HG03196 (cell line): ENCODE measurements at regions not wholly inside any gene's neighbourhood (a gene's known extent, or its start where the extent isn't known, plus 50 kb on each side); places are given as distances from the start of the nearest gene placed in this dataset.
"Not testable (repeated sequence)": the region's sequence is repeated elsewhere in the genome, so short reads cannot be mapped to it uniquely, and the experiment has no call there.

Source experiments
- ATAC-seq: cut with Tn5 transposase; IDR thresholded peaks from one replicate; pipeline ENCODE4 v1.9.1; 2021; ENCODE audit not compliant: unreplicated experiment

GRCh38 chr7:156020566-156020965 lies 208.3 kb upstream of the SHH start:
- ATAC-seq: no peak

GRCh38 chr7:156019776-156020565 lies 207.7 kb upstream of the SHH start:
- ATAC-seq: no peak

- ATAC-seq: no peak
Measured at GRCh38 chr7:156019308-156019707, 207.0 kb upstream of the SHH start.

- no peak for ATAC-seq
Measured at GRCh38 chr7:156017916-156018700, 205.8 kb upstream of the SHH start.

- ATAC-seq: no peak
Measured at GRCh38 chr7:156017431-156017830, 205.2 kb upstream of the SHH start.

GRCh38 chr7:156015237-156016020 lies 203.2 kb upstream of the SHH start:
- ATAC-seq: no peak

GRCh38 chr7:156014808-156015207 lies 202.5 kb upstream of the SHH start:
- no peak for ATAC-seq

GRCh38 chr7:156014201-156014600 lies 201.9 kb upstream of the SHH start:
- no peak for ATAC-seq

- no peak for ATAC-seq
Measured at GRCh38 chr7:156012412-156012811, 200.1 kb upstream of the SHH start.

GRCh38 chr7:156009569-156009968 lies 197.3 kb upstream of the SHH start:
- no peak for ATAC-seq

- not testable (repeated sequence) for ATAC-seq
Measured at GRCh38 chr7:156006876-156007275, 194.6 kb upstream of the SHH start.

GRCh38 chr7:156006024-156006423 lies 193.8 kb upstream of the SHH start:
- no peak for ATAC-seq

GRCh38 chr7:156005202-156005691 lies 193.0 kb upstream of the SHH start:
- ATAC-seq: no peak

- no peak for ATAC-seq
Measured at GRCh38 chr7:156004265-156005201, 192.3 kb upstream of the SHH start.

- no peak for ATAC-seq
Measured at GRCh38 chr7:156003220-156004162, 191.2 kb upstream of the SHH start.

GRCh38 chr7:156002362-156003066 lies 190.3 kb upstream of the SHH start:
- no peak for ATAC-seq

GRCh38 chr7:156001496-156002260 lies 189.4 kb upstream of the SHH start:
- ATAC-seq: no peak
